ENCODE measurements at regions not wholly inside any gene's neighbourhood (a gene's known extent, or its start where the extent isn't known, plus 50 kb on each side); places are given as distances from the start of the nearest gene placed in this dataset.

DNA sequence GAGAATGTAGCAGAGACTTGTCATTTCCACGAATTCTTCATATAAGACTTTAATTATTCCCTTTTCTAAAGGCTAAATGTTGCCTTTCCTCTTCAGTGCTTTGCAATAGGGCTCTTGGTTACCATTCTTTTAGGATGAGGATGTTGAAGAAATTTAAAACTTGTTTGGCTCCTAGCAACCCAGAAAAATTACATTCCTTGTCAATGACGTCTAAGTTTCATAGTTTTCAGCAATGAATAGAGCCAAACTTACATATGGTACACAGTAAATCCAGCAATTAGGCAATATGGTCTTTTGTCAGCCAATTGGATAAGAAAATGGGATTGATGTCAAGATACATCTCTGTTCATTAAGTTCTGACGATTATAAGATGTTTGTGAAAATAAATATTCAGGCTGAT is 1639.6 kb upstream of the PCDH10 start:
- no peak for TF ChIP-seq EZH2 (IDR thresholded peaks at IDR 0.05; ENCODE audit: borderline replicate concordance, low read depth, low read length)
- TF ChIP-seq CBX2 (IDR thresholded peaks at IDR 0.05; ENCODE audit: insufficient read depth, low read length, poor library complexity, severe bottlenecking), result no peak
- TF ChIP-seq SAFB2 (IDR thresholded peaks at IDR 0.05; ENCODE audit: borderline replicate concordance, low read depth, low read length, severe bottlenecking), result no peak
- TF ChIP-seq, protein P1, sequence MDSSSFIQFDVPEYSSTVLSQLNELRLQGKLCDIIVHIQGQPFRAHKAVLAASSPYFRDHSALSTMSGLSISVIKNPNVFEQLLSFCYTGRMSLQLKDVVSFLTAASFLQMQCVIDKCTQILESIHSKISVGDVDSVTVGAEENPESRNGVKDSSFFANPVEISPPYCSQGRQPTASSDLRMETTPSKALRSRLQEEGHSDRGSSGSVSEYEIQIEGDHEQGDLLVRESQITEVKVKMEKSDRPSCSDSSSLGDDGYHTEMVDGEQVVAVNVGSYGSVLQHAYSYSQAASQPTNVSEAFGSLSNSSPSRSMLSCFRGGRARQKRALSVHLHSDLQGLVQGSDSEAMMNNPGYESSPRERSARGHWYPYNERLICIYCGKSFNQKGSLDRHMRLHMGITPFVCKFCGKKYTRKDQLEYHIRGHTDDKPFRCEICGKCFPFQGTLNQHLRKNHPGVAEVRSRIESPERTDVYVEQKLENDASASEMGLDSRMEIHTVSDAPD (CRISPR knock-in tag; IDR thresholded peaks at IDR 0.05), result no peak
- no peak for TF ChIP-seq ARHGAP35 (IDR thresholded peaks at IDR 0.05; ENCODE audit: partially characterized antibody)
- TF ChIP-seq, protein P2, sequence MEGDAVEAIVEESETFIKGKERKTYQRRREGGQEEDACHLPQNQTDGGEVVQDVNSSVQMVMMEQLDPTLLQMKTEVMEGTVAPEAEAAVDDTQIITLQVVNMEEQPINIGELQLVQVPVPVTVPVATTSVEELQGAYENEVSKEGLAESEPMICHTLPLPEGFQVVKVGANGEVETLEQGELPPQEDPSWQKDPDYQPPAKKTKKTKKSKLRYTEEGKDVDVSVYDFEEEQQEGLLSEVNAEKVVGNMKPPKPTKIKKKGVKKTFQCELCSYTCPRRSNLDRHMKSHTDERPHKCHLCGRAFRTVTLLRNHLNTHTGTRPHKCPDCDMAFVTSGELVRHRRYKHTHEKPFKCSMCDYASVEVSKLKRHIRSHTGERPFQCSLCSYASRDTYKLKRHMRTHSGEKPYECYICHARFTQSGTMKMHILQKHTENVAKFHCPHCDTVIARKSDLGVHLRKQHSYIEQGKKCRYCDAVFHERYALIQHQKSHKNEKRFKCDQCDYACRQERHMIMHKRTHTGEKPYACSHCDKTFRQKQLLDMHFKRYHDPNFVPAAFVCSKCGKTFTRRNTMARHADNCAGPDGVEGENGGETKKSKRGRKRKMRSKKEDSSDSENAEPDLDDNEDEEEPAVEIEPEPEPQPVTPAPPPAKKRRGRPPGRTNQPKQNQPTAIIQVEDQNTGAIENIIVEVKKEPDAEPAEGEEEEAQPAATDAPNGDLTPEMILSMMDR (IDR thresholded peaks at IDR 0.05 in 2 of 3, conservative IDR thresholded peaks at IDR 0.05 in 1 of 3; ENCODE audit: insufficient read depth in 2 of 3, low read depth in 1 of 3, low read length in 3 of 3), result no peak
- TF ChIP-seq MIER1 (IDR thresholded peaks at IDR 0.05; ENCODE audit: low read depth), result no peak
- TF ChIP-seq NFATC3 (IDR thresholded peaks at IDR 0.05), result no peak
